ENCODE measurements at regions not wholly inside any gene's neighbourhood (a gene's known extent, or its start where the extent isn't known, plus 50 kb on each side); places are given as distances from the start of the nearest gene placed in this dataset.
"Not testable (repeated sequence)": the region's sequence is repeated elsewhere in the genome, so short reads cannot be mapped to it uniquely, and the experiment has no call there.

DNA sequence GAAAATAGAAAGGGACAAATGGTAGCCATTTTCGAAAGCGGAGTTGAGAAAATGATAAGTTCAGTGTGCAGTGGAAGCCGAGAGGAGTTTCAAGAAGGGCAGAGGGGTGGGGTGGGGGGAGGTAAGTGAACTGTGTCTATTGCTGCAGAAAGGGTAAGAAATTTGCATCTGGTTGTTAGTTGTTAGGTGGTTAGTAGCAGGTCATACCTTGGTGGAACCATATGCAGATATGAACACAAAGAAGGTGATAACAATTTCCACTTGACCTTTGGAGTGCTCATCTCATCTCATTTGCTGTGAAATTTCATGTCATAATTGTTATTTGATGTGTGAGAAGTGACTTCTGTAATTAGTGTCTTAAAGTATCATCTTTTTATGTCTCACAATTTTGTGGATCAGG lies 288.2 kb downstream of the QKI start:
- Histone ChIP-seq H3K9me3 (no peaks in the 10 kb centered on the region), H3K4me1 (peaks cover 10% of the 10 kb centered on the region), H3K27me3 (no peaks in the 10 kb centered on the region), H3K4me3 (no peak overlapping the region), H3K27ac (no peak overlapping the region), H3K36me3 (no peaks in the 10 kb centered on the region)
- intact Hi-C loops (cut with DNase I), result no loop called here
- DNase-seq (ENCODE audit: extremely low spot score in 2 of 2), result no peak
- no peak for TF ChIP-seq POLR2AphosphoS5 (IDR thresholded peaks at IDR 0.05; ENCODE audit: insufficient read depth in 1 of 2, low read depth in 1 of 2)
- TF ChIP-seq, protein P1, sequence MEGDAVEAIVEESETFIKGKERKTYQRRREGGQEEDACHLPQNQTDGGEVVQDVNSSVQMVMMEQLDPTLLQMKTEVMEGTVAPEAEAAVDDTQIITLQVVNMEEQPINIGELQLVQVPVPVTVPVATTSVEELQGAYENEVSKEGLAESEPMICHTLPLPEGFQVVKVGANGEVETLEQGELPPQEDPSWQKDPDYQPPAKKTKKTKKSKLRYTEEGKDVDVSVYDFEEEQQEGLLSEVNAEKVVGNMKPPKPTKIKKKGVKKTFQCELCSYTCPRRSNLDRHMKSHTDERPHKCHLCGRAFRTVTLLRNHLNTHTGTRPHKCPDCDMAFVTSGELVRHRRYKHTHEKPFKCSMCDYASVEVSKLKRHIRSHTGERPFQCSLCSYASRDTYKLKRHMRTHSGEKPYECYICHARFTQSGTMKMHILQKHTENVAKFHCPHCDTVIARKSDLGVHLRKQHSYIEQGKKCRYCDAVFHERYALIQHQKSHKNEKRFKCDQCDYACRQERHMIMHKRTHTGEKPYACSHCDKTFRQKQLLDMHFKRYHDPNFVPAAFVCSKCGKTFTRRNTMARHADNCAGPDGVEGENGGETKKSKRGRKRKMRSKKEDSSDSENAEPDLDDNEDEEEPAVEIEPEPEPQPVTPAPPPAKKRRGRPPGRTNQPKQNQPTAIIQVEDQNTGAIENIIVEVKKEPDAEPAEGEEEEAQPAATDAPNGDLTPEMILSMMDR (IDR thresholded peaks at IDR 0.05), result no peak

DNA sequence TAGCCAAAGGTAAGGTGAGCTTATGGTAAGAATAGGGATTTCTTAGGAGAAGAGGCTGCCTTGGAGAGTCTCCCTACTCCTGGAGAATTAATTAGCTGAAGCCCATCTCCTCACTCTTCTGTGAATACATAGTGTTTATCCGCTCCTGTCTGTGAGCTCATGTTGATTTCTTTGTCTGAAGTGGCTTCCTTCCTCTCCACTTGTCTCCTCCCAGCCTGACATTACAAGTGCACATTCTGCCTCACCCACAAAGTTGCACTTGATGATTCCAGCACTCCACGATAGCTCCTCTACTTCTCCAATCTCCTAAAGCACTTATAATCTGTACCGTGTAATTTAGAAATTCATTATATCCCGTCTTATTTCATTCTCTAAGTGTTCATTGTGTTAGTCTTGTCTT lies 287.2 kb downstream of the QKI start:
- intact Hi-C loops (cut with DNase I), result no loop called here

GRCh38 chr6:163698086-163698485 lies 283.6 kb downstream of the QKI start:
- Histone ChIP-seq H3K36me3 (no peaks in the 10 kb centered on the region), H3K4me1 (no peaks in the 10 kb centered on the region), H3K27me3 (no peaks in the 10 kb centered on the region), H3K9me3 (no peaks in the 10 kb centered on the region), H3K4me3 (no peak overlapping the region), H3K27ac (no peak overlapping the region)
- TF ChIP-seq, protein P1 (IDR thresholded peaks at IDR 0.05), result no peak
- TF ChIP-seq POLR2AphosphoS5 (IDR thresholded peaks at IDR 0.05; ENCODE audit: insufficient read depth in 1 of 2, low read depth in 1 of 2) (no peak), POLR2A (IDR thresholded peaks at IDR 0.05) (no peak)
- intact Hi-C loops (cut with DNase I), result no loop called here
- DNase-seq (ENCODE audit: extremely low spot score in 2 of 2), result no peak

More for the DNA sequence above, 287.2 kb downstream of the QKI start:
- Histone ChIP-seq H3K4me1 (peaks cover 1% of the 10 kb centered on the region), H3K27ac (no peak overlapping the region), H3K4me3 (no peak overlapping the region), H3K9me3 (no peaks in the 10 kb centered on the region), H3K36me3 (no peaks in the 10 kb centered on the region), H3K27me3 (no peaks in the 10 kb centered on the region)
- TF ChIP-seq, protein P1 (IDR thresholded peaks at IDR 0.05), result no peak
- TF ChIP-seq POLR2AphosphoS5 (IDR thresholded peaks at IDR 0.05; ENCODE audit: insufficient read depth in 1 of 2, low read depth in 1 of 2), result no peak
- TF ChIP-seq POLR2A (IDR thresholded peaks at IDR 0.05), result no peak
- no peak for DNase-seq (ENCODE audit: extremely low spot score in 2 of 2)

GRCh38 chr6:163696311-163696710 lies 281.8 kb downstream of the QKI start:
- H3K27ac ChIP-seq; H3K36me3 ChIP-seq; H3K27me3 ChIP-seq; intact Hi-C loops (cut with DNase I); H3K4me3 ChIP-seq; H3K9me3 ChIP-seq; H3K4me1 ChIP-seq: not testable (repeated sequence)
- peak in 1 of 2 donors; percentile 75 for DNase-seq (ENCODE audit: extremely low spot score in 2 of 2)

GRCh38 chr6:163695414-163695864 lies 280.9 kb downstream of the QKI start:
- TF ChIP-seq POLR2A (IDR thresholded peaks at IDR 0.05) (no peak), POLR2AphosphoS5 (IDR thresholded peaks at IDR 0.05; ENCODE audit: insufficient read depth in 1 of 2, low read depth in 1 of 2) (no peak)
- TF ChIP-seq, protein P1 (IDR thresholded peaks at IDR 0.05), result no peak
- Histone ChIP-seq H3K27ac (no peak overlapping the region), H3K4me3 (no peak overlapping the region), H3K27me3 (no peaks in the 10 kb centered on the region), H3K36me3 (no peaks in the 10 kb centered on the region), H3K9me3 (no peaks in the 10 kb centered on the region), H3K4me1 (no peaks in the 10 kb centered on the region)
- peak in 1 of 2 donors; percentile 37 for DNase-seq (ENCODE audit: extremely low spot score in 2 of 2)
- intact Hi-C loops (cut with DNase I), result no loop called here

DNA sequence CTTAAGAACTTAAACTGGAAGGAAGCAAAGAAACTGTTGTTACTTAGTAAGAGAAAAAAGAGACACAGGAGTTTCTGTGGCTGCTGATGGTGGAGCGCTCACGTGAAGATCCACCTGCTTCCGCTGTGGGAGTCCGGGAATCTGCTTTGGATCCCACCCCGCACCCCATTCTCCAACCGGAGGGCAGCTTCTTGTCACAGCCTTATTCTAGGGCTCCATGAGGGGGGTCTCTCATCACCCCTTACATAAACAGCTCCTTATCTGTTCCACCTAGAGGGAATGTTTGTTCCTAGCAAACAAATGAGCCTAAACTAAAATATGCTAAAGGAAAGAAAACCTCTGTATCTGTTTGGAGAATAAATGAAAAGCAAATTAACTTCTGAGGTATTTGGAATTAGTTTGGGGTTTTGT lies 280.5 kb downstream of the QKI start:
- intact Hi-C loops (cut with DNase I), result no loop called here
- TF ChIP-seq, protein P1 (IDR thresholded peaks at IDR 0.05), result no peak
- TF ChIP-seq POLR2A (IDR thresholded peaks at IDR 0.05) (no peak), POLR2AphosphoS5 (IDR thresholded peaks at IDR 0.05; ENCODE audit: insufficient read depth in 1 of 2, low read depth in 1 of 2) (no peak)
- Histone ChIP-seq H3K27ac (no peak overlapping the region), H3K4me1 (no peaks in the 10 kb centered on the region), H3K4me3 (no peak overlapping the region), H3K27me3 (no peaks in the 10 kb centered on the region), H3K9me3 (no peaks in the 10 kb centered on the region), H3K36me3 (no peaks in the 10 kb centered on the region)
- peak in 1 of 2 donors; percentile 56 for DNase-seq (ENCODE audit: extremely low spot score in 2 of 2)
